Activated T-cell treated with anti-CD3 and anti-CD28 coated beads for 4 hours (primary cell): ENCODE measurements at regions not wholly inside any gene's neighbourhood (a gene's known extent, or its start where the extent isn't known, plus 50 kb on each side); places are given as distances from the start of the nearest gene placed in this dataset.

ENCODE experiments used
- DNase-seq: peaks from one replicate; pipeline ENCODE4 v3.0.0-alpha.2; 2020

GRCh38 chr12:3987571-3987970 is 114.4 kb upstream of the PARP11 start:
- DNase-seq: no peak

- no peak for DNase-seq
Observed at GRCh38 chr12:3980504-3981272, 107.5 kb upstream of the PARP11 start.

- DNase-seq: no peak
Observed at GRCh38 chr12:3977621-3978020, 104.4 kb upstream of the PARP11 start.

GRCh38 chr12:3976351-3976938 is 103.2 kb upstream of the PARP11 start:
- DNase-seq: no peak

- no peak for DNase-seq
Observed at GRCh38 chr12:3975652-3976051, 102.5 kb upstream of the PARP11 start.

GRCh38 chr12:3974883-3975282 is 101.7 kb upstream of the PARP11 start:
- no peak for DNase-seq

- no peak for DNase-seq
Observed at GRCh38 chr12:3973973-3974644, 100.9 kb upstream of the PARP11 start.

- DNase-seq: no peak
Observed at GRCh38 chr12:3973269-3973884, 100.2 kb upstream of the PARP11 start.

- no peak for DNase-seq
Observed at GRCh38 chr12:3972576-3972975, 99.4 kb upstream of the PARP11 start.

- no peak for DNase-seq
Observed at GRCh38 chr12:3968523-3968922, 95.3 kb upstream of the PARP11 start.

- DNase-seq: no peak
Observed at GRCh38 chr12:3967556-3968160, 94.5 kb upstream of the PARP11 start.

GRCh38 chr12:3966376-3966775 is 93.2 kb upstream of the PARP11 start:
- DNase-seq: no peak

GRCh38 chr12:3965046-3965445 is 91.8 kb upstream of the PARP11 start:
- DNase-seq: no peak

GRCh38 chr12:3964439-3964838 is 91.2 kb upstream of the PARP11 start:
- no peak for DNase-seq

GRCh38 chr12:3962631-3963483 is 89.7 kb upstream of the PARP11 start:
- peak; percentile 45 for DNase-seq

- DNase-seq: no peak
Observed at GRCh38 chr12:3961591-3961990, 88.4 kb upstream of the PARP11 start.

GRCh38 chr12:3959799-3960560 is 86.8 kb upstream of the PARP11 start:
- no peak for DNase-seq

- no peak for DNase-seq
Observed at GRCh38 chr12:3958534-3958933, 85.3 kb upstream of the PARP11 start.

GRCh38 chr12:3951380-3952135 is 78.4 kb upstream of the PARP11 start:
- no peak for DNase-seq

- no peak for DNase-seq
Observed at GRCh38 chr12:3950714-3951320, 77.6 kb upstream of the PARP11 start.
